Activated CD4-positive, alpha-beta T cell treated with anti-CD3 and anti-CD28 coated beads, Interleukin-10, Interleukin-2, amounts not matched to agents 100 ng/mL and 50 ng/mL, durations not matched to agents 16 hours and 8 hours (primary cell): ENCODE measurements at regions not wholly inside any gene's neighbourhood (a gene's known extent, or its start where the extent isn't known, plus 50 kb on each side); places are given as distances from the start of the nearest gene placed in this dataset.

Experiments used
- DNase-seq: peaks from one replicate; pipeline ENCODE4 v3.0.0-alpha.2; 2020

- no peak for DNase-seq
These were observed 92.5 kb downstream of the IRF8 start for GRCh38 chr16:85991425-85991824.

GRCh38 chr16:85991856-85992255 lies 92.9 kb downstream of the IRF8 start:
- DNase-seq, result no peak

GRCh38 chr16:85992359-85992758 lies 93.4 kb downstream of the IRF8 start:
- no peak for DNase-seq

GRCh38 chr16:85992779-85993178 lies 93.8 kb downstream of the IRF8 start:
- DNase-seq, result no peak

- DNase-seq, result no peak
These were observed 95.8 kb downstream of the IRF8 start for GRCh38 chr16:85994492-85995490.

GRCh38 chr16:85995541-85996423 lies 96.8 kb downstream of the IRF8 start:
- peak; percentile 22 for DNase-seq

DNA sequence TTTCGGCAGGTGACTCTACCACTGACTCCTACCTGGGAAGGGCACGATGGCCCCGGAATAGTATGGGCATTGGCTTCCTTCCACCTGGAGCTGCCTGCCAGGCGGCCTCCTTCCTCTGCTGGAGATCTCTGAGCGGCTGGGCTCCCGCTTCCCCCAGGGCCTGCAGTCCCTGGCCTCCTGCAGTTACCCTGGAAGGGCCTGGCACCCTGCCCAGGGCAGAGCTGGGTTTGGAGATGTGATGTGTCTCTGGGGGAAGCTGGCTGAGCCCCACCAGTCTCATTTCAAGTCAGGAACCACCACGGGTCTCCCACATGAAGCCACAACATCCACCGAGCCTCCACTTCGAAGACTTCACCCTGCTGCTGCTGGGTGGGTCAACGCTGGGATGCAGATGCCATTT lies 97.9 kb downstream of the IRF8 start:
- no peak for DNase-seq

DNA sequence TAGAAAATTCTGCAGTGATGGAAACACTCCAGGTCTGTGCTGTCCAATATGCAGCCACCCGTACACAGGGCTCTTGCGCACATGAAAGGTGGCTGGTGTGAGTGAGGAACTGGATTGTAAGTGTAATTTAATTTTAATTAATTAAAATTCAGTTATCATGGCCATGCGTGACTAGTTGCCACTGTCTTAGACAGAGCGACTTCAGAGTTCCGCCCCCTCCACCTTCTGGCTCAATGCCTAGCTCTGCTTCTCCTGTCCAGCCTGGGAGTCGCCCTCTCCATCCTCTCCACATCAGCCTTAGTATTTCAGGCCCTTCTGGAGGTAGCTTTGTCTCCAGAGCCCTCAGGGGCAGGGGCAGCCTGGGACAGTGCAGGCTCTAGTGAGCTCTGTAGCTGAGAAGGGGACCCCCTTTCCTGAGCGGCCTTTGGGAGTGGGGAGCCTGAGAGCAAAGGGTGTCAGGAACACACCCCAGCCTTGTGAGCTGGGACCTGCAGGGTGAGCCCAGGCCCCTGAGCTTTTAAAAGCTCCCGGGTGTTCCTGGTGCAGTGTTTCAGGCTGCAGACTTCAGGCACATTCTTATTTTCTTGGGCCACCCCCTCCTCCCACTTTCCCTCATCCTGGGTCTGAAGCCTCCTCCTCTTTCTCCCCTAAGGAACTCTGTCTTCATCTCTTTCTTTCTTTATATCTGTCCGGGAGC lies 99.4 kb downstream of the IRF8 start:
- no peak for DNase-seq

DNA sequence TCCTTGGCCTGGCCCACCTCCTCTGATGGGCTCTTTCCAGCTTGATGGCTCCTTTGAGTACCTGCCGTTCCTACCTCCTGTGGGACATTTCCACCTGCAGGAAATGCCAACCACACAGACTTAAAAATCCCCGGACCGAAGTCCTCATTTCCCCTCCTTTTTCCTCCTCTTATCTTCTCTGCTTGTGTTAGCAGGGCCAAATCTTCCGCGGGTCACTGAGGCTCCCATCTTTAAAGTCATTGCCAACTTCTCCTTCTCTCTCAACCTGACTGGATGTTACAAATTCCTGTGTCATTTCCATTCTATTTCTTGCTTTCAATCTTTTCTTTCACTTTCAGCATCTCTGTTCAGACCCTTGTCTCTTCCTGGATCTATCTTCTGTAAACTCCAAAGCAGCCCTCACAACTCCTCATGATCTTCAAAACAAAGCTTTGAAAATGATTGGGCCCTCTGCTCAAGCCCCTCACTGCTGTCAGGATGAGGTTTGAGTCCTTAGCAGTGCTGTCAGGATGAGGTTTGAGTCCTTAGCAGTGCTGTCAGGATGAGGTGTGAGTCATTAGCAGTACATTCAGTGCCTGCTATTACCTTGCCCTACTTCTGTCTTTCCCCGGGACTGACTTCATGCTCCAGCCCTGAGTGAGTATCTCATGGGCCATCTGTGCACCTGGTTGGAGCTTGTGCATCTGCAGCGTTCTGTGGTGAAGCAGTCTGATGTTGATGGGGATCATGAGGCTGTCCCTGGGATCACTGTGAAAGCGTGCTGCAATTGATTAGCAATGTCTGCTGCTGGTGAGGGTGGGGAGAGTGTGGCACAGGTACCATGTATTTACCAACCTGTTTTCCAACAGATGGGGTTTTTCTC lies 100.1 kb downstream of the IRF8 start:
- DNase-seq, result peak; percentile 39

- no peak for DNase-seq
These were observed 100.8 kb downstream of the IRF8 start for GRCh38 chr16:85999778-86000177.

GRCh38 chr16:86002178-86002900 lies 103.4 kb downstream of the IRF8 start:
- DNase-seq, result no peak

GRCh38 chr16:86007524-86007923 lies 108.6 kb downstream of the IRF8 start:
- no peak for DNase-seq

GRCh38 chr16:86010680-86011141 lies 111.7 kb downstream of the IRF8 start:
- no peak for DNase-seq

DNA sequence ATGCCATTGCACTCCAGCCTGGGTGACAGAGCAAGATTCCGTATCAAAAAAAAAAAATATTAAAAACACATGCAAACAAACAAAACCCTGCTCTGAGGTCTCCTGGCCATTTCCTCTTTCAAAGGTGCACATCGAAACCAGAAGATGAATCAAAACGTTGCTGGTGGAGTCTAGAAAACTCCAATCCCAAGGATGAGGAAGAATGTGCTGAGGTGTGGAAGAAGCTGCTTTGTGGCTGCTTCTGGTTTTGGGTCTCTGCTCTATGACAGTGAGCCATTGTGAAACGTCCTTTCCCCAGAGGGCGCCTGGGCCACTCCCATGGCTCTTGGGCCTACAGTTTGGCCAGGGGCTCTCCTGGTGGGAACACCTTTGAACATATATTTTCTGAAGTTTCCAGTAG lies 112.6 kb downstream of the IRF8 start:
- no peak for DNase-seq

DNA sequence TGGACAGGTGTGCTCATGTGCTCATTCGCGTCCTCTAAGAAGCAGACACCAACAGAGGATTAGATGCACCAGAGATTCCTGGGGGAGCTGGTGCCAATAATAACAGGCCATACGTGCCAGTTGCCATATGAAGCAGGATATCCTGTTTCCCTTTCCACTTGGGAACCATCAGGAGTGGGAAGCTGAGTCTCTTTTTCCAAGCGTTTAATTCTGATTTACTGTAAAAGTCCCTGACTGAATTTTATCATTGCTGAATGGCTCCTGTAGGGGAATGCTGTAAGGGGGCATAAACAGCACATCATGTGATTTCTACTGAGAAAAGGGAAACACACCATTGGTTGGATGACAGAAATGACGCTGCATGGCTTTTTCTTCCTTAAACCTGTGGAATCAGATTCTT lies 113.3 kb downstream of the IRF8 start:
- DNase-seq, result no peak

- no peak for DNase-seq
These were observed 114.9 kb downstream of the IRF8 start for GRCh38 chr16:86013867-86014266.

- DNase-seq, result no peak
These were observed 116.6 kb downstream of the IRF8 start for GRCh38 chr16:86015606-86016005.

DNA sequence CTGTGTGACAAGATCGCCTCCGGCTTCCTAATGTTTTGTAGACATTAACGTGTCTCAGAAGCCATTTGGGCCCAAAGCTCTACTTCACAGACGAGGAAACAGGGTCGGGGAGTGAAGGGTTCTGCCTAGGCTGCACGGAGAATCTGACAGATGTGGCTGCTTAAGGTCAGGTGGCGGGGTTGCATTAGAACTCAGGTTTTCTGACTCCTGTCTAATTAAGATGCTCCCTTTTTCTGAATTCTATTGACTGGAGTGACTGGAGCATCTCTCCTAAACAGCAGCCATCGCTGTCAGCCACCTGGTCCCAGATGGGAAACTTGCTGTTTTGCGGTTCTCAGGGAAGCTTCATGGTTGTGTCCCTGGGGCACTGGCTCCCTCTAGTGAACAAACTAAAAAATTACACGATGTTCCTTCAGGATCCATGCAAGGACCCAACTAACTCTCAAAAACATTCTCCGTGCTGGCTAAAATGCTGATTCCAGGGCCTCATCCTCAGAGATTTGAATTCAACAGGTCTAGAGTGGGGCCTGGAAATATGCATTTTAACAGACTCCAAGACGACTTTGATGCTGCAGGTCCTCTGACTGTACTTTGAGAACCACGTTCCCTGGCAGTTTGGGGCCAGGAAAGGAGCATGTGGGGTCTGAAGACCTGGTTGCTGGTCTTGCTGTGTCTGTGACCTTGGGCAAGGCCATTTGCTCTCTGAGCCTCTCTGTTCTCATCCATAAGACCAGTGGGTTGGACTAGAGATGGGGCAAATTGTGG lies 117.4 kb downstream of the IRF8 start:
- peak; percentile 59 for DNase-seq

DNA sequence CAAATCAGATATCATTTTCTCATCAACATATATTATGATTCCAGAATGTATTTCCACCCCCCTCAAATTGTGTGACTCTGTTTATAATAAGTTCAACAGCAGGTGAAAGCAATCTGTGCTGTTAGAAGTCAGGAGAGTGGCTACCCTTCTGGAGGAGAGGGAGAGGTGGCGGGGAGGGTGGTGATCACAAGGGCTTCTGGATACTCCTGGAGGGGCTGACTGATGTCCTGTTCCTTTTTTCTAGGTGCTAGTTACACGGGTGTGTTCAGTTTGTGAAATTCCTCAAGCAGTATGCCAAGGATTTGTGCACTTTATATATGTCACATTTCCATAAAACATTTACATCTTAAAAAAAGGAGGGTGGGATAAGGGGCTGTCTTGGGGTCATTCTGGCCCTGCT lies 119.1 kb downstream of the IRF8 start:
- DNase-seq, result no peak

- no peak for DNase-seq
These were observed 119.5 kb downstream of the IRF8 start for GRCh38 chr16:86018487-86018886.
